ENCODE measurements at regions not wholly inside any gene's neighbourhood (a gene's known extent, or its start where the extent isn't known, plus 50 kb on each side); places are given as distances from the start of the nearest gene placed in this dataset.

GRCh38 chr15:46496491-46497115 lies 861.8 kb downstream of the SQOR start:
- TF ChIP-seq CTCF (conservative IDR thresholded peaks at IDR 0.05; ENCODE audit: low read depth, low read length) (no peak), EZH2 (IDR thresholded peaks at IDR 0.05; ENCODE audit: borderline replicate concordance, low read depth, low read length, poor library complexity, severe bottlenecking) (no peak)
